ENCODE measurements at regions not wholly inside any gene's neighbourhood (a gene's known extent, or its start where the extent isn't known, plus 50 kb on each side); places are given as distances from the start of the nearest gene placed in this dataset.
"Not testable (repeated sequence)": the region's sequence is repeated elsewhere in the genome, so short reads cannot be mapped to it uniquely, and the experiment has no call there.

DNA sequence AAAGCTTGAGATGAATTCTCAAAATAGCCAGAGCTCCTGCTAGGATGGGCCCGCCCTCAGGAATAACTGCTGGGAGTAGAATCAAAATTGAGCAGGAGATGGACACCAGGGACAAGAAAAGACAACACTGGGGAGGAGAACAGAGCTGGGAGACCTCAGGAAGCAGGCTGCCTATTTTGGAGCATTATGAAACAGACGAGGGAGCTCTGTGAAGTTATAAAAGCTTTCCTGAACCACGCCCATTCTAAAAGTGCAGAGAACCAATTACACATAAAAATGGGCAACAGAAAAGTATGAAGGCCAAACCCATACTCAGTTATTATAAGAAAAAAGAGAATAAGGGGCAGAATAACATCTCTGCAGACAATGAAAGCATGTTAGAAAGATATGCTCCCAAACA is 213.9 kb upstream of the TRPC7 start:
- Histone ChIP-seq H3K36me3 (no peaks in the 10 kb centered on the region), H3K4me2 (no peak overlapping the region), H3K27ac (no peak overlapping the region), H3K4me1 (no peaks in the 10 kb centered on the region), H3K27me3 (no peaks in the 10 kb centered on the region), H3K9ac (no peak overlapping the region), H3K9me3 (no peaks in the 10 kb centered on the region), H4K20me1 (no peaks in the 10 kb centered on the region), H3K4me3 (no peak overlapping the region)
- TF ChIP-seq Cebpa-rat (IDR thresholded peaks at IDR 0.05) = no peak

DNA sequence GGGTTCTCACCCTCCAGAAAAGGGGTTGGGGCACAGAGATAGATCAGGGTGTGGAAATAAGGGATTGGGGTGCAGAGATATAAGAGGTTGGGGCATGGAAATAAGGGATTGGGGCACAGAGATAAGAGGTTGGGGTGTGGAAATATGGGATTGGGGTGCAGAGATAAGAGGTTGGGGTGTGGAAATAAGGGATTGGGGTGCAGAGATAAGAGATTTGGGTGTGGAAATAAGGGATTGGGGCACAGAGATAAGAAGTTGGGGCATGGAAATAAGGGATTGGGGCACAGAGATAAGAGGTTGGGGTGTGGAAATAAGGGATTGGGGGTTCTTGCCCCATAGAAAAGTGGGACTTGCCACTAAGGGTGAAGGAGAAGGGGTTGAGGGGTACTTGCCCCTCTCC is 204.5 kb upstream of the TRPC7 start:
- not testable (repeated sequence) for H3K27ac ChIP-seq, H3K4me1 ChIP-seq

DNA sequence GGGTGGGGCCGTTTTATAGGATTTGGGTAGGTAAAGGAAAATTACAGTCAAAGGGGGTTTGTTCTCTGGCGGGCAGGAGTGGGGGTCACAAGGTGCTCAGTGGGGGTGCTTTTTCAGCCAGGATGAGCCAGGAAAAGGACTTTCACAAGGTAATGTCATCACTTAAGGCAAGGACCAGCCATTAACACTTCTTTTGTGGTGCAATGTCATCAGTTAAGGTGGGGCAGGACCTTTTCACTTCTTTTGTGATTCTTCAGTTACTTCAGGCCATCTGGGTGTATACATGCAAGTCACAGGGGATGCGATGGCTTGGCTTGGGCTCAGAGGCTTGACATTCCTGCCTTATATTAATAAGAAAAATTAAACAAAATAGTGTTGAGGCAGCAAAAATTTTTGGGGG is 200.1 kb upstream of the TRPC7 start:
- H3K36me3 ChIP-seq, H3K4me1 ChIP-seq, H4K20me1 ChIP-seq, H3K9ac ChIP-seq, H3K4me3 ChIP-seq, H3K27ac ChIP-seq, H3K27me3 ChIP-seq, H3K9me3 ChIP-seq, H3K4me2 ChIP-seq: not testable (repeated sequence)

More for the DNA sequence above, 204.5 kb upstream of the TRPC7 start:
- H3K9ac ChIP-seq, H3K36me3 ChIP-seq, H3K27me3 ChIP-seq, H3K4me2 ChIP-seq, H4K20me1 ChIP-seq, H3K4me3 ChIP-seq, H3K9me3 ChIP-seq: not testable (repeated sequence)

- H3K27me3 ChIP-seq, H3K4me1 ChIP-seq, H3K36me3 ChIP-seq: not testable (repeated sequence)
Observed at GRCh38 chr5:136565050-136565449, 199.7 kb upstream of the TRPC7 start.

GRCh38 chr5:136564431-136564830 is 199.1 kb upstream of the TRPC7 start:
- not testable (repeated sequence) for H3K4me3 ChIP-seq, H3K27me3 ChIP-seq, H3K9me3 ChIP-seq, H3K4me2 ChIP-seq, H3K9ac ChIP-seq, H3K27ac ChIP-seq, H4K20me1 ChIP-seq, H3K4me1 ChIP-seq, H3K36me3 ChIP-seq

More at GRCh38 chr5:136565050-136565449, 199.7 kb upstream of the TRPC7 start:
- not testable (repeated sequence) for H3K4me2 ChIP-seq, H3K4me3 ChIP-seq, H3K9ac ChIP-seq, H3K27ac ChIP-seq, H3K9me3 ChIP-seq, H4K20me1 ChIP-seq

DNA sequence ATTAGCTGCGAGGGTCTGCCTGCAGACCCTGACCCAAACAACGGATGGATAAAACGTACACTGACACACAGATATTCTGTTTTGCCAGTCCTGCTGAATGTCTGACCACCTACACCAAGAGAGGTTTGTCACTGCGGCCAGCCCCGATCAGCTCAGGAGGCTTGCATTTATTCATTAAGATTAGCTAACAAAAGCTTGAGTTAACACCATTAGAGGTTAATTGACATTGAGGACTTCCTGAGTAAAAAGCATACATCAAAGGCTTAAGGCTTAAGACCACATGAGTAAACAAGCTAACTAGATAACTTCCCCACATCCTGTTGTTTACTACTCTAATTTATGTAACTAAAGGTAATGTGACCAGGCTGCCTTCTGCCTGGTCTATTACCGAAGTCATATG is 198.1 kb upstream of the TRPC7 start:
- Histone ChIP-seq H3K9ac (no peak overlapping the region), H3K4me3 (no peak overlapping the region), H3K27ac (no peak overlapping the region), H3K27me3 (no peaks in the 10 kb centered on the region), H3K9me3 (peaks cover 9% of the 10 kb centered on the region), H4K20me1 (no peaks in the 10 kb centered on the region), H3K36me3 (no peaks in the 10 kb centered on the region), H3K4me1 (peaks cover 4% of the 10 kb centered on the region; the same call in 1 of the 2 replicates), H3K4me2 (no peak overlapping the region)
- no peak for TF ChIP-seq Cebpa-rat (IDR thresholded peaks at IDR 0.05)

DNA sequence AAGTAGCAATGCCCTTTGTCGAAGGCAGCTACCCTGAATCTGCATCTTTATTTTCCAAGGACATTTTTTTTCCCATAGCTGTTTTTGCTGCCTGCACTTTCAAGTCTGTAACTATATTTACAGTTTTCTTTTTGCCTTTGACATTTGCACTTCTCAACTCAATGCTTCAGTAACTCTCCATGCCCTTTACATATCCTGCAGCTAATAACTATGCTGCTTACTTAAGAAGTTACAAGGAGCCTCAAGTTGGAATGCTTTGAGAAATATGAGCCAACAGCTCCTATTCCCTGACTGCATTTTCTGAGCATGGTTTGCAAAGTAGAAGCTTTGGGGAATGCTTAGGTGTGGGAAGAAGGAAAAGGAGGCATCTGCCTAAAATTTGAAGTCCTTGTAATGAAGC is 194.8 kb upstream of the TRPC7 start:
- Histone ChIP-seq H3K9ac (no peak overlapping the region), H3K9me3 (peaks cover 9% of the 10 kb centered on the region), H3K4me3 (no peak overlapping the region), H3K27me3 (no peaks in the 10 kb centered on the region), H3K4me2 (no peak overlapping the region), H3K36me3 (no peaks in the 10 kb centered on the region), H3K4me1 (peaks cover 4% of the 10 kb centered on the region; the same call in 1 of the 2 replicates), H3K27ac (no peak overlapping the region), H4K20me1 (no peaks in the 10 kb centered on the region)
- TF ChIP-seq Cebpa-rat (IDR thresholded peaks at IDR 0.05) = no peak

DNA sequence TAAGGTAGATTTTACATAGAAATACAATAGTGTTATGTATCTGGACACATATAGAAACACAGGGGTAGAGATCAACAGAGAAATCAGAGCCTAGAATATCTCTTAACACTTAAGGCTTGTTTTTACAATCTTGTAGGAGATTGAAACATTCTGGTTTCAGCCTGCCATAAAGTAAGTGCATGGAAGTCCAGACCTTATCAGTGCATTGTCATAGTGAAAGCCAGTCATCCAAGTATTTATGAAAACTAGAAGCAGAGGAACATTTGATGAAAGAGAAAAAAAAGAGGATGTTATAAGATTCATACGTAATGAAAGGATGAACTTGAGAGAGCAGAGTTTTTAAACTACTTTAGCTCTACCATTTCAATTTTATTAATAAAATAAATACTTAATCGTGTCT is 194.3 kb upstream of the TRPC7 start:
- no peak overlapping the region for H3K27ac ChIP-seq
- no peaks in the 10 kb centered on the region for H3K36me3 ChIP-seq
- no peaks in the 10 kb centered on the region for H4K20me1 ChIP-seq
- H3K4me1 ChIP-seq = peaks cover 4% of the 10 kb centered on the region; the same call in 1 of the 2 replicates
- H3K27me3 ChIP-seq = no peaks in the 10 kb centered on the region
- no peak overlapping the region for H3K4me2 ChIP-seq
- H3K4me3 ChIP-seq = no peak overlapping the region
- H3K9ac ChIP-seq = no peak overlapping the region
- no peak for TF ChIP-seq Cebpa-rat (IDR thresholded peaks at IDR 0.05)
- H3K9me3 ChIP-seq = peaks cover 10% of the 10 kb centered on the region

GRCh38 chr5:136547096-136547495 is 181.8 kb upstream of the TRPC7 start:
- H3K9me3 ChIP-seq, H3K9ac ChIP-seq, H3K36me3 ChIP-seq, H3K4me2 ChIP-seq, H3K27ac ChIP-seq, H4K20me1 ChIP-seq, H3K4me3 ChIP-seq, H3K4me1 ChIP-seq, H3K27me3 ChIP-seq: not testable (repeated sequence)

- H3K36me3 ChIP-seq, H3K27ac ChIP-seq, H3K27me3 ChIP-seq: not testable (repeated sequence)
Observed at GRCh38 chr5:136546441-136546840, 181.1 kb upstream of the TRPC7 start.

DNA sequence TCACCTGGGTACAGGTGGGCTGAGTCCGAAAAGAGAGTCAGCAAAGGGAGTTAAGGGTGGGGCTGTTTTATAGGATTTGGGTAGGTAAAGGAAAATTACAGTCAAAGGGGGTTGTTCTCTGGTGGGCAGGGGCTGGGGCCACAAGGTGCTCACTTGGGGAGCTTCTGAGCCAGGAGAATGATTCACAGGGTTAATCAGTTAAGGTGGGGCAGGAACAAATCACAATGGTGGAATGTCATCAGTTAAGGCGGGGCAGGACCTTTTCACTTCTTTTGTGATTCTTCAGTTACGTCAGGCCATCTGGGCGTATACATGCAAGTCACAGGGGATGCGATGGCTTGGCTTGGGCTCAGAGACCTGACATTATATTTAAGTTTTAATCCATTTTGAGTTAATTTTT is 179.7 kb upstream of the TRPC7 start:
- not testable (repeated sequence) for H3K27me3 ChIP-seq, H3K9ac ChIP-seq, H3K4me1 ChIP-seq, H3K27ac ChIP-seq, H3K4me2 ChIP-seq, H3K4me3 ChIP-seq, H3K9me3 ChIP-seq, H3K36me3 ChIP-seq, H4K20me1 ChIP-seq

More at GRCh38 chr5:136546441-136546840, 181.1 kb upstream of the TRPC7 start:
- not testable (repeated sequence) for H3K4me2 ChIP-seq, H3K9me3 ChIP-seq, H3K9ac ChIP-seq, H3K4me1 ChIP-seq, H3K4me3 ChIP-seq, H4K20me1 ChIP-seq

GRCh38 chr5:136538534-136538933 is 173.2 kb upstream of the TRPC7 start:
- Histone ChIP-seq H3K36me3 (no peaks in the 10 kb centered on the region), H3K27me3 (no peaks in the 10 kb centered on the region), H3K4me3 (no peak overlapping the region), H3K9me3 (no peaks in the 10 kb centered on the region), H3K4me2 (no peak overlapping the region), H3K4me1 (no peaks in the 10 kb centered on the region), H3K9ac (no peak overlapping the region), H4K20me1 (no peaks in the 10 kb centered on the region), H3K27ac (no peak overlapping the region)
- TF ChIP-seq Cebpa-rat (IDR thresholded peaks at IDR 0.05) = no peak

Data from BLaER1 (cell line).